ENCODE measurements at regions not wholly inside any gene's neighbourhood (a gene's known extent, or its start where the extent isn't known, plus 50 kb on each side); places are given as distances from the start of the nearest gene placed in this dataset.

DNA sequence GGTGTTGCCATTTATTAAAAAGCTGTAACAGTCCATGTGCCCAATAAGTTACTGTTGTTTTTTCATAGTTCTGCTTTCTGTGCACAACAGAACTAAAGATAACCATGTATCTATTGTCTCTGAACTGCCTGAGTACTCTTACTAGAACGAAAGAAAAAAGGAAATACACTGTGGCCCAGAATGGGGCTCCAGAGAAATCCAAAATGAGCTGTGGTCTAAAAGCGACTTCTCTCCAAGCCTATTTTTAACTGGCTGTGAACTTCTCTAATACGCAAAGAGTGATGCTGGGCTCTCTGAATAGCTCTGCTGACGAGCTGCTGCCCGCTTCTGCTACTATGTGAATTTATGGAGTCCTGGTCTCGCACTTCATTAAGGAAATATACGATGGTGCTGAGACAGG, 56.2 kb upstream of the LPP start:
- no peak for TF ChIP-seq TP53 (CRISPR knock-in tag; IDR thresholded peaks at IDR 0.05)
- TF ChIP-seq RNF2 (IDR thresholded peaks at IDR 0.05; ENCODE audit: borderline replicate concordance, low read depth) = no peak
- no peak for TF ChIP-seq CHD2 (IDR thresholded peaks at IDR 0.05; ENCODE audit: low read length, partially characterized antibody)
- TF ChIP-seq MAFK (IDR thresholded peaks at IDR 0.05; ENCODE audit: partially characterized antibody) = no peak
- TF ChIP-seq, protein P1, sequence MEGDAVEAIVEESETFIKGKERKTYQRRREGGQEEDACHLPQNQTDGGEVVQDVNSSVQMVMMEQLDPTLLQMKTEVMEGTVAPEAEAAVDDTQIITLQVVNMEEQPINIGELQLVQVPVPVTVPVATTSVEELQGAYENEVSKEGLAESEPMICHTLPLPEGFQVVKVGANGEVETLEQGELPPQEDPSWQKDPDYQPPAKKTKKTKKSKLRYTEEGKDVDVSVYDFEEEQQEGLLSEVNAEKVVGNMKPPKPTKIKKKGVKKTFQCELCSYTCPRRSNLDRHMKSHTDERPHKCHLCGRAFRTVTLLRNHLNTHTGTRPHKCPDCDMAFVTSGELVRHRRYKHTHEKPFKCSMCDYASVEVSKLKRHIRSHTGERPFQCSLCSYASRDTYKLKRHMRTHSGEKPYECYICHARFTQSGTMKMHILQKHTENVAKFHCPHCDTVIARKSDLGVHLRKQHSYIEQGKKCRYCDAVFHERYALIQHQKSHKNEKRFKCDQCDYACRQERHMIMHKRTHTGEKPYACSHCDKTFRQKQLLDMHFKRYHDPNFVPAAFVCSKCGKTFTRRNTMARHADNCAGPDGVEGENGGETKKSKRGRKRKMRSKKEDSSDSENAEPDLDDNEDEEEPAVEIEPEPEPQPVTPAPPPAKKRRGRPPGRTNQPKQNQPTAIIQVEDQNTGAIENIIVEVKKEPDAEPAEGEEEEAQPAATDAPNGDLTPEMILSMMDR (IDR thresholded peaks at IDR 0.05) = no peak
- TF ChIP-seq RFX5 (IDR thresholded peaks at IDR 0.05) = no peak
- TF ChIP-seq ESRRA (IDR thresholded peaks at IDR 0.05; ENCODE audit: borderline replicate concordance, low read length) = no peak
- no peak for TF ChIP-seq MAZ (IDR thresholded peaks at IDR 0.05; ENCODE audit: borderline replicate concordance, low read depth, low read length)
- no peak for TF ChIP-seq POLR2A (IDR thresholded peaks at IDR 0.05; ENCODE audit: low read length)

All from A549 (cell line).